ENCODE measurements at regions not wholly inside any gene's neighbourhood (a gene's known extent, or its start where the extent isn't known, plus 50 kb on each side); places are given as distances from the start of the nearest gene placed in this dataset.

GRCh38 chr1:30514137-30514654 lies 209.2 kb downstream of the MATN1 start:
- peaks cover 0 to 7% (median 0%) of the 10 kb centered on the region in 3 donors for H3K27me3 ChIP-seq (ENCODE audit: control insufficient read depth in 3 of 3, insufficient read depth in 3 of 3, low read length in 2 of 3)
- H3K4me1 ChIP-seq (ENCODE audit: control insufficient read depth in 5 of 5, insufficient read depth in 5 of 5, low read length in 5 of 5): no peaks in the 10 kb centered on the region
- no peak for TF ChIP-seq CTCF (IDR thresholded peaks at IDR 0.05; ENCODE audit: control extremely low read depth, extremely low read depth)
- no peak for ATAC-seq (ENCODE audit: insufficient read depth, low FRiP score)
- H3K27ac ChIP-seq (ENCODE audit: low read depth in 1 of 2, low read length in 1 of 2): no peak overlapping the region
- H3K36me3 ChIP-seq (ENCODE audit: control insufficient read depth in 4 of 4, insufficient read depth in 4 of 4, low read length in 4 of 4): no peaks in the 10 kb centered on the region
- no peak overlapping the region for H3K9ac ChIP-seq (ENCODE audit: insufficient read depth in 1 of 2, low read length in 2 of 2)
- H3K4me3 ChIP-seq: no peak overlapping the region
- DNase-seq: no peak
- WGBS, 2 donors: 39 to 41% methylated on average over 6 of the region's 6 CpGs
- peaks cover 0 to 9% (median 0%) of the 10 kb centered on the region in 4 donors for H3K9me3 ChIP-seq (ENCODE audit: control insufficient read depth in 4 of 4, insufficient read depth in 3 of 4, low read length in 3 of 4)

- ATAC-seq (ENCODE audit: insufficient read depth, low FRiP score) (no peak), DNase-seq (no peak)
- Histone ChIP-seq H3K4me1 (ENCODE audit: control insufficient read depth in 5 of 5, insufficient read depth in 5 of 5, low read length in 5 of 5) (no peaks in the 10 kb centered on the region), H3K9me3 (ENCODE audit: control insufficient read depth in 4 of 4, insufficient read depth in 3 of 4, low read length in 3 of 4) (peaks cover 0 to 9% (median 0%) of the 10 kb centered on the region in 4 donors), H3K27ac (ENCODE audit: low read depth in 1 of 2, low read length in 1 of 2) (no peak overlapping the region), H3K9ac (ENCODE audit: insufficient read depth in 1 of 2, low read length in 2 of 2) (no peak overlapping the region), H3K4me3 (no peak overlapping the region), H3K36me3 (ENCODE audit: control insufficient read depth in 4 of 4, insufficient read depth in 4 of 4, low read length in 4 of 4) (no peaks in the 10 kb centered on the region), H3K27me3 (ENCODE audit: control insufficient read depth in 3 of 3, insufficient read depth in 3 of 3, low read length in 2 of 3) (peaks cover 0 to 8% (median 0%) of the 10 kb centered on the region in 3 donors)
- no peak for TF ChIP-seq CTCF (IDR thresholded peaks at IDR 0.05; ENCODE audit: control extremely low read depth, extremely low read depth)
- WGBS, 2 donors: 77 to 78% methylated on average over 12 of the region's 12 CpGs
These were observed 209.8 kb downstream of the MATN1 start for GRCh38 chr1:30513396-30514136.

- WGBS, 2 donors: 87 to 93% methylated on average over 9 of the region's 9 CpGs
- DNase-seq: no peak
These were observed 210.5 kb downstream of the MATN1 start for GRCh38 chr1:30512914-30513265.

More at GRCh38 chr1:30512914-30513265, 210.5 kb downstream of the MATN1 start:
- no peaks in the 10 kb centered on the region for H3K36me3 ChIP-seq (ENCODE audit: control insufficient read depth in 4 of 4, insufficient read depth in 4 of 4, low read length in 4 of 4)
- no peak overlapping the region for H3K9ac ChIP-seq (ENCODE audit: insufficient read depth in 1 of 2, low read length in 2 of 2)
- no peaks in the 10 kb centered on the region for H3K4me1 ChIP-seq (ENCODE audit: control insufficient read depth in 5 of 5, insufficient read depth in 5 of 5, low read length in 5 of 5)
- H3K4me3 ChIP-seq: no peak overlapping the region
- TF ChIP-seq CTCF (IDR thresholded peaks at IDR 0.05; ENCODE audit: control extremely low read depth, extremely low read depth): no peak
- H3K27me3 ChIP-seq (ENCODE audit: control insufficient read depth in 3 of 3, insufficient read depth in 3 of 3, low read length in 2 of 3): peaks cover 0 to 12% (median 2%) of the 10 kb centered on the region in 3 donors
- H3K27ac ChIP-seq (ENCODE audit: low read depth in 1 of 2, low read length in 1 of 2): no peak overlapping the region
- ATAC-seq (ENCODE audit: insufficient read depth, low FRiP score): no peak
- H3K9me3 ChIP-seq (ENCODE audit: control insufficient read depth in 4 of 4, insufficient read depth in 3 of 4, low read length in 3 of 4): peaks cover 0 to 9% (median 0%) of the 10 kb centered on the region in 4 donors
